ENCODE measurements at regions not wholly inside any gene's neighbourhood (a gene's known extent, or its start where the extent isn't known, plus 50 kb on each side); places are given as distances from the start of the nearest gene placed in this dataset.
A peak's percentile ranks its signal among the peaks of the same experiment; 100 is the strongest.
"Not testable (repeated sequence)": the region's sequence is repeated elsewhere in the genome, so short reads cannot be mapped to it uniquely, and the experiment has no call there.

- no peak for DNase-seq
These were observed 97.7 kb downstream of the CDC42EP3 start for GRCh38 chr2:37573451-37574388.

GRCh38 chr2:37575780-37576179 is 95.7 kb downstream of the CDC42EP3 start:
- DNase-seq = no peak

GRCh38 chr2:37576194-37576593 is 95.2 kb downstream of the CDC42EP3 start:
- not testable (repeated sequence) for DNase-seq

GRCh38 chr2:37576831-37577230 is 94.6 kb downstream of the CDC42EP3 start:
- DNase-seq = no peak

GRCh38 chr2:37579192-37579713 is 92.2 kb downstream of the CDC42EP3 start:
- no peak for DNase-seq

GRCh38 chr2:37579949-37580348 is 91.5 kb downstream of the CDC42EP3 start:
- not testable (repeated sequence) for DNase-seq

- no peak for DNase-seq
These were observed 90.0 kb downstream of the CDC42EP3 start for GRCh38 chr2:37581433-37581832.

- peak; percentile 34 for DNase-seq
These were observed 88.8 kb downstream of the CDC42EP3 start for GRCh38 chr2:37582481-37583220.

- no peak for DNase-seq
These were observed 88.0 kb downstream of the CDC42EP3 start for GRCh38 chr2:37583402-37583801.

GRCh38 chr2:37583867-37584266 is 87.6 kb downstream of the CDC42EP3 start:
- no peak for DNase-seq

GRCh38 chr2:37585295-37585908 is 86.0 kb downstream of the CDC42EP3 start:
- no peak for DNase-seq

GRCh38 chr2:37585982-37586621 is 85.3 kb downstream of the CDC42EP3 start:
- no peak for DNase-seq

GRCh38 chr2:37586663-37587317 is 84.7 kb downstream of the CDC42EP3 start:
- DNase-seq = no peak

- DNase-seq = no peak
These were observed 83.6 kb downstream of the CDC42EP3 start for GRCh38 chr2:37587817-37588216.

- DNase-seq = no peak
These were observed 83.1 kb downstream of the CDC42EP3 start for GRCh38 chr2:37588316-37588777.

GRCh38 chr2:37589298-37589697 is 82.1 kb downstream of the CDC42EP3 start:
- DNase-seq = no peak

GRCh38 chr2:37590119-37590571 is 81.3 kb downstream of the CDC42EP3 start:
- no peak for DNase-seq

Data from NCI-H1092 (cell line).